ENCODE measurements at regions not wholly inside any gene's neighbourhood (a gene's known extent, or its start where the extent isn't known, plus 50 kb on each side); places are given as distances from the start of the nearest gene placed in this dataset.

DNA sequence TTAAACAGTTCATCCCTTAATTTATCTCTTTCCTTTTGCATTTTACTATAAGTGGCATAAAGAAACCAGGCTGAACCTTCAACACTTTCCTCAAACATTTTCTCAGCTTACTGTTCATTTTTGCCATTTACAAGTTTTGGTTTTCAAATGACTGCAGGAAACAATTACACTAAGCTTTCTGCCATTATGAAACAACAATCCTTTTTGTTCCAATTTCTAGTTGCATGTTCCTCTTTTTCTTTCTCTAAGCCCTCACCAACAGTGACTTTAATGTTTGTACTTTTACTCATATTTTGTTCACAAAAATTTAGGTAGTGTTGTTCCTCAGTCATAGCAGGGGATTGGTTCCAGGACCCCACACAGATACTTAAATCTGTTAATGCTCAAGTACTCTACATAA lies 1526.1 kb downstream of the STIM2 start:
- H3K27me3 ChIP-seq (ENCODE audit: control insufficient read depth in 5 of 5, insufficient read depth in 4 of 5, low read length in 5 of 5) = no peaks in the 10 kb centered on the region
- H3K36me3 ChIP-seq (ENCODE audit: control insufficient read depth in 5 of 5, insufficient read depth in 5 of 5, low read length in 5 of 5) = no peaks in the 10 kb centered on the region
- H3K4me3 ChIP-seq (ENCODE audit: low read depth in 1 of 5, low read length in 5 of 5) = no peak overlapping the region
- no peak overlapping the region for H3K9ac ChIP-seq (ENCODE audit: low read length in 5 of 5)
- no peaks in the 10 kb centered on the region for H3K9me3 ChIP-seq (ENCODE audit: control insufficient read depth in 5 of 5, low read length in 5 of 5)
- H3K4me1 ChIP-seq (ENCODE audit: control insufficient read depth in 5 of 5, insufficient read depth in 5 of 5, low read length in 5 of 5) = no peaks in the 10 kb centered on the region
- H3K27ac ChIP-seq (ENCODE audit: low read depth, low read length) = no peak overlapping the region

DNA sequence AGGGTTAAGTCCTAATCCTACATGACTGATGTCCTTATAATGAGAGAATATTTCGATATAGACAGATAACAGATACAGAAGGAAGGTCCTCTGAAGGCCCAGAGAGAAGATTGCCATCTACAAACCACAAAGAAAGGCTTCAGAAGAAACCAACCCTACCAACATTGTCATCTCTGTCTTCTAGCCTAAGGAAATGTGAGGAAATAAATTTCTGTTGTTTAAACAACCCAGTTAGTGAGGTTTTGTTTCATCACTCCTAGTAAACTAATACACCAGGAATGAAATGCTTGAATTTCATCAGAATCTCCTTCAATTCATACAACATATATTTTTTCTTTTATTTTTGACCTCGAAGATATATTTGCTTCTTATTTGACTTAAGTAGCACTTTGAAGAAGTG lies 1527.8 kb downstream of the STIM2 start:
- H3K27me3 ChIP-seq (ENCODE audit: control insufficient read depth in 5 of 5, insufficient read depth in 4 of 5, low read length in 5 of 5) = no peaks in the 10 kb centered on the region
- H3K27ac ChIP-seq (ENCODE audit: low read depth, low read length) = no peak overlapping the region
- H3K9ac ChIP-seq (ENCODE audit: low read length in 5 of 5) = no peak overlapping the region

DNA sequence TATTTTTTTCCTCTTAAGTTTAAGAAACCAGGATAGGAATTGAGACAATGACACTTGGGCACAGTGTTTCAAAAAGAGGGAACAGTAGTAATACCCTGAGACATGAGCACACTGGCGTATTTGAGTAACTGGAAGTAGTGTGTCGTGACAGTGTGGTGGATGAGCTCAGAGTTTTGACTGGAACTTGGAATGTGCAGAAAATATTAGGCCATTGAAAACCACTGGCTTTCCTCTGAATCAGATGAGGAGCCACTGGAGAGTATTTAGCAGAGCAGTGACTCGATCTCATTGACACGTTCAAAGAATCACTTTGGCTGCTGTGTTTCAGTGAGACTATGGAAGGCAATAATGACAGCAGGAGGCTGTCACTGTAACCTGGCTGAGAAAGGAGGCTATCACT lies 1531.2 kb downstream of the STIM2 start:
- Histone ChIP-seq H3K9ac (ENCODE audit: low read length in 5 of 5) (no peak overlapping the region), H3K36me3 (ENCODE audit: control insufficient read depth in 5 of 5, insufficient read depth in 5 of 5, low read length in 5 of 5) (no peaks in the 10 kb centered on the region)

More for the DNA sequence above, 1527.8 kb downstream of the STIM2 start:
- no peaks in the 10 kb centered on the region for H3K4me1 ChIP-seq (ENCODE audit: control insufficient read depth in 5 of 5, insufficient read depth in 5 of 5, low read length in 5 of 5)
- H3K4me3 ChIP-seq (ENCODE audit: low read depth in 1 of 5, low read length in 5 of 5) = no peak overlapping the region
- H3K36me3 ChIP-seq (ENCODE audit: control insufficient read depth in 5 of 5, insufficient read depth in 5 of 5, low read length in 5 of 5) = no peaks in the 10 kb centered on the region
- no peaks in the 10 kb centered on the region for H3K9me3 ChIP-seq (ENCODE audit: control insufficient read depth in 5 of 5, low read length in 5 of 5)

GRCh38 chr4:28402751-28403150 lies 1542.1 kb downstream of the STIM2 start:
- no peaks in the 10 kb centered on the region for H3K27me3 ChIP-seq (ENCODE audit: control insufficient read depth in 5 of 5, insufficient read depth in 4 of 5, low read length in 5 of 5)
- H3K9me3 ChIP-seq (ENCODE audit: control insufficient read depth in 5 of 5, low read length in 5 of 5) = peaks cover 0 to 5% (median 0%) of the 10 kb centered on the region in 5 donors
- H3K36me3 ChIP-seq (ENCODE audit: control insufficient read depth in 5 of 5, insufficient read depth in 5 of 5, low read length in 5 of 5) = no peaks in the 10 kb centered on the region
- no peak overlapping the region for H3K27ac ChIP-seq (ENCODE audit: low read depth, low read length)
- no peak overlapping the region for H3K4me3 ChIP-seq (ENCODE audit: low read depth in 1 of 5, low read length in 5 of 5)
- H3K9ac ChIP-seq (ENCODE audit: low read length in 5 of 5) = no peak overlapping the region
- no peaks in the 10 kb centered on the region for H3K4me1 ChIP-seq (ENCODE audit: control insufficient read depth in 5 of 5, insufficient read depth in 5 of 5, low read length in 5 of 5)

More for the DNA sequence above, 1531.2 kb downstream of the STIM2 start:
- H3K9me3 ChIP-seq (ENCODE audit: control insufficient read depth in 5 of 5, low read length in 5 of 5) = no peaks in the 10 kb centered on the region
- no peak overlapping the region for H3K27ac ChIP-seq (ENCODE audit: low read depth, low read length)
- H3K4me1 ChIP-seq (ENCODE audit: control insufficient read depth in 5 of 5, insufficient read depth in 5 of 5, low read length in 5 of 5) = no peaks in the 10 kb centered on the region
- no peaks in the 10 kb centered on the region for H3K27me3 ChIP-seq (ENCODE audit: control insufficient read depth in 5 of 5, insufficient read depth in 4 of 5, low read length in 5 of 5)
- no peak overlapping the region for H3K4me3 ChIP-seq (ENCODE audit: low read depth in 1 of 5, low read length in 5 of 5)

- no peak overlapping the region for H3K27ac ChIP-seq (ENCODE audit: low read depth, low read length)
- H3K9me3 ChIP-seq (ENCODE audit: control insufficient read depth in 5 of 5, low read length in 5 of 5) = no peaks in the 10 kb centered on the region
- no peak overlapping the region for H3K9ac ChIP-seq (ENCODE audit: low read length in 5 of 5)
- no peaks in the 10 kb centered on the region for H3K36me3 ChIP-seq (ENCODE audit: control insufficient read depth in 5 of 5, insufficient read depth in 5 of 5, low read length in 5 of 5)
- no peaks in the 10 kb centered on the region for H3K4me1 ChIP-seq (ENCODE audit: control insufficient read depth in 5 of 5, insufficient read depth in 5 of 5, low read length in 5 of 5)
- H3K27me3 ChIP-seq (ENCODE audit: control insufficient read depth in 5 of 5, insufficient read depth in 4 of 5, low read length in 5 of 5) = no peaks in the 10 kb centered on the region
- H3K4me3 ChIP-seq (ENCODE audit: low read depth in 1 of 5, low read length in 5 of 5) = no peak overlapping the region
Observed at GRCh38 chr4:28421221-28421620, 1560.6 kb downstream of the STIM2 start.

DNA sequence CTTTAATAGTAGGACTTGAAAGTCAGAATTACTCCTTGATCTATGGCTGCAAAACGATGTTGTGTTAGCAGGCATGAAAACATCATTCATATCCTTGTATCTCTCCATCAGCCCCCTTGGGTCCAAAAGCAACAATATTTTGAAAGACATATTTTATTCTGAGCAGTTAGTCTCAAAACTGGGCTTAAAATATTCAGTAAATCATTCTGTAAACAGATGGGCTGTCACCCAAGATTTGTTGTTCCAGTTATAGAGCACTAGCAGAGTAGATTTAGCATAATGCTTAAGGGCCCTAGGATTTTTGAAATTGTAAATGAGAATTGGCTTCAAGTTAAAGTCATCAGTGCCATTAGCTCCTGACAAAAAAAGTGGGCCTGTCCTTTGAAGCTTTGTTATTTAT lies 1565.6 kb downstream of the STIM2 start:
- H3K27me3 ChIP-seq (ENCODE audit: control insufficient read depth in 5 of 5, insufficient read depth in 4 of 5, low read length in 5 of 5) = no peaks in the 10 kb centered on the region
- no peaks in the 10 kb centered on the region for H3K36me3 ChIP-seq (ENCODE audit: control insufficient read depth in 5 of 5, insufficient read depth in 5 of 5, low read length in 5 of 5)
- no peaks in the 10 kb centered on the region for H3K9me3 ChIP-seq (ENCODE audit: control insufficient read depth in 5 of 5, low read length in 5 of 5)
- no peak overlapping the region for H3K27ac ChIP-seq (ENCODE audit: low read depth, low read length)
- H3K4me3 ChIP-seq (ENCODE audit: low read depth in 1 of 5, low read length in 5 of 5) = no peak overlapping the region
- H3K9ac ChIP-seq (ENCODE audit: low read length in 5 of 5) = no peak overlapping the region
- H3K4me1 ChIP-seq (ENCODE audit: control insufficient read depth in 5 of 5, insufficient read depth in 5 of 5, low read length in 5 of 5) = no peaks in the 10 kb centered on the region

GRCh38 chr4:28427306-28428085 lies 1566.9 kb downstream of the STIM2 start:
- Histone ChIP-seq H3K9me3 (ENCODE audit: control insufficient read depth in 5 of 5, low read length in 5 of 5) (no peaks in the 10 kb centered on the region), H3K27ac (ENCODE audit: low read depth, low read length) (no peak overlapping the region), H3K36me3 (ENCODE audit: control insufficient read depth in 5 of 5, insufficient read depth in 5 of 5, low read length in 5 of 5) (no peaks in the 10 kb centered on the region), H3K9ac (ENCODE audit: low read length in 5 of 5) (no peak overlapping the region), H3K4me3 (ENCODE audit: low read depth in 1 of 5, low read length in 5 of 5) (no peak overlapping the region), H3K4me1 (ENCODE audit: control insufficient read depth in 5 of 5, insufficient read depth in 5 of 5, low read length in 5 of 5) (no peaks in the 10 kb centered on the region), H3K27me3 (ENCODE audit: control insufficient read depth in 5 of 5, insufficient read depth in 4 of 5, low read length in 5 of 5) (no peaks in the 10 kb centered on the region)

- H3K9ac ChIP-seq (ENCODE audit: low read length in 5 of 5) = no peak overlapping the region
- H3K4me3 ChIP-seq (ENCODE audit: low read depth in 1 of 5, low read length in 5 of 5) = no peak overlapping the region
- no peaks in the 10 kb centered on the region for H3K9me3 ChIP-seq (ENCODE audit: control insufficient read depth in 5 of 5, low read length in 5 of 5)
- no peaks in the 10 kb centered on the region for H3K4me1 ChIP-seq (ENCODE audit: control insufficient read depth in 5 of 5, insufficient read depth in 5 of 5, low read length in 5 of 5)
- no peaks in the 10 kb centered on the region for H3K27me3 ChIP-seq (ENCODE audit: control insufficient read depth in 5 of 5, insufficient read depth in 4 of 5, low read length in 5 of 5)
- H3K27ac ChIP-seq (ENCODE audit: low read depth, low read length) = no peak overlapping the region
- H3K36me3 ChIP-seq (ENCODE audit: control insufficient read depth in 5 of 5, insufficient read depth in 5 of 5, low read length in 5 of 5) = no peaks in the 10 kb centered on the region
Observed at GRCh38 chr4:28432348-28433025, 1571.8 kb downstream of the STIM2 start.

DNA sequence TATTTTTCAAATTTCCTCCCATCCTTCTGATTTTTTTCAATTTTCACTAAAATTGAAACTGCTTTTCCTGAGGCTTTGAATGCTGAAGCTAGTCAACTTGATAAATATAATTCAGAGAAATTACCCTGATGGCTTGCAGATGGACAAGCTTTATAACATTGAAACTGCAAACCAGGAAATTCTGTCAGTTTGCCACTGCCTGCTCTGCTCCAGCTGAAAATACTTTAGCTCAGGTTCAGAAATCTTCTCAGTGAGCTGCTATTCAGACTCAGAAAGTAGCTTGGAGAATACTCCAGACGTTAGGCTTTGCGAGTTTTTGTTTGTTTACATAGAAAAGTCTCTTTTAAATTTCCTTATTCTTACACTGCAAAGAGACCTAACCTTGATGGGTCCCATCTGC lies 1574.7 kb downstream of the STIM2 start:
- Histone ChIP-seq H3K36me3 (ENCODE audit: control insufficient read depth in 5 of 5, insufficient read depth in 5 of 5, low read length in 5 of 5) (no peaks in the 10 kb centered on the region), H3K9ac (ENCODE audit: low read length in 5 of 5) (no peak overlapping the region), H3K27ac (ENCODE audit: low read depth, low read length) (no peak overlapping the region), H3K4me3 (ENCODE audit: low read depth in 1 of 5, low read length in 5 of 5) (no peak overlapping the region), H3K4me1 (ENCODE audit: control insufficient read depth in 5 of 5, insufficient read depth in 5 of 5, low read length in 5 of 5) (no peaks in the 10 kb centered on the region), H3K27me3 (ENCODE audit: control insufficient read depth in 5 of 5, insufficient read depth in 4 of 5, low read length in 5 of 5) (no peaks in the 10 kb centered on the region), H3K9me3 (ENCODE audit: control insufficient read depth in 5 of 5, low read length in 5 of 5) (no peaks in the 10 kb centered on the region)

DNA sequence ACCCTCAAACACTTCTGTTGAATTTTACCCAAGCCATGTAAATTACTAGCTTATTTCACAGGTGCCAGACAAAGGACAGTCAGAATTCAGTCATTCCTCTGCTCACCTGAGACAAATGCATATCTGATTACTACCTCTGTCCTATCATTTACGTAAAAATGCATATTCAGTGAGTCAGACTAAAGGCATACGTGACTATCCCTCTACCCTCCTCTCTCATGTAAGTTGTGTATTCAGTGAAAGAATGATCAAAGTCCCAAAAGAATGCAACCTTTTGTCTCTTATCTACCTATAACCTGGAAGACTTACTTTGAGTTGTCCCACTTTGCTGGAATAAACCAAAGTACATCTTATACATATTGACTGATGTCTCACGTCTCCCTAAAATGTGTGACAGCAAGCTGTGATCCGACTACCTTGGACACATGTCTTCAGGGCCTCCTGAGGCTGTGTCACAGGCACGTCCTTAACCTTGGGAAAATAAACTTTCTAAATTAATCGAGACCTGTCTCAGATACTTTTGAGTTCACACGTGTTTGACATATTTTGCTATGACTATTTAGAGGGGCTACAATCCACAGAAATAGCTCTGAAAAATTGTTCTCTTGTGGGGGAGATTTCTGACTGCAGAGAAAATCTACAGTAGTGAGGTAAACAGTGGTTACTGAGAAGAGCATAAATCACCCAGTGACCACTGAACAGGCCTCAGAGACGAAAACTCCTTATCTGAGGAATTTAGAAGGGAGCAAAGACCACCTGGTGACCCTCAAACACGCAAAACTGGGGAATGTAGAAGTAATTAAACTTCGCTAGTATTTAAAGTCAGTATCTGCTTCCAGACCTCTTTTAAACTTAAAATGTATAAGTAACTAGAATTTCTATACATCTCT lies 1575.8 kb downstream of the STIM2 start:
- H3K9ac ChIP-seq (ENCODE audit: low read length in 5 of 5) = no peak overlapping the region
- no peaks in the 10 kb centered on the region for H3K4me1 ChIP-seq (ENCODE audit: control insufficient read depth in 5 of 5, insufficient read depth in 5 of 5, low read length in 5 of 5)
- no peaks in the 10 kb centered on the region for H3K9me3 ChIP-seq (ENCODE audit: control insufficient read depth in 5 of 5, low read length in 5 of 5)
- no peak overlapping the region for H3K4me3 ChIP-seq (ENCODE audit: low read depth in 1 of 5, low read length in 5 of 5)
- no peaks in the 10 kb centered on the region for H3K27me3 ChIP-seq (ENCODE audit: control insufficient read depth in 5 of 5, insufficient read depth in 4 of 5, low read length in 5 of 5)
- no peaks in the 10 kb centered on the region for H3K36me3 ChIP-seq (ENCODE audit: control insufficient read depth in 5 of 5, insufficient read depth in 5 of 5, low read length in 5 of 5)
- H3K27ac ChIP-seq (ENCODE audit: low read depth, low read length) = no peak overlapping the region
